ENCODE measurements at regions not wholly inside any gene's neighbourhood (a gene's known extent, or its start where the extent isn't known, plus 50 kb on each side); places are given as distances from the start of the nearest gene placed in this dataset.
A peak's percentile ranks its signal among the peaks of the same experiment; 100 is the strongest.

DNA sequence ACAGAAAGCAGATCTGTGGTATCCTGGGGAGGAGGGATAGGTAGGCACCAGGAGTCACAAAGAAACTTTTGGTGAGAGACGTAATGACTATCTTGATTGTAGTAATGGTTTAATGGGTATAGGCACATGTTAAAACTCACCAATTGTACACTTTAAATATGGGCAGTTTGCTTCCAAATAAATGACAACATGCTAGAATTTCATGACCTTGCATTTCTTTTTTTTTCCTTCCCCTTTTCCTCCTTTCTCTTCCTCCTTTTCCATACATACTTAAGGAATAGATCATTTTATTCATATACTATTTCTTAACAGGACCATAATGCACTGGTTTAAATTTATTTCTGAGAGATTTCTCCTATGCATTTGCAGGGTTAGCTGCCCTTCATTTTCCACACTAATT lies 341.8 kb downstream of the TMEM182 start:
- no peak for DNase-seq

DNA sequence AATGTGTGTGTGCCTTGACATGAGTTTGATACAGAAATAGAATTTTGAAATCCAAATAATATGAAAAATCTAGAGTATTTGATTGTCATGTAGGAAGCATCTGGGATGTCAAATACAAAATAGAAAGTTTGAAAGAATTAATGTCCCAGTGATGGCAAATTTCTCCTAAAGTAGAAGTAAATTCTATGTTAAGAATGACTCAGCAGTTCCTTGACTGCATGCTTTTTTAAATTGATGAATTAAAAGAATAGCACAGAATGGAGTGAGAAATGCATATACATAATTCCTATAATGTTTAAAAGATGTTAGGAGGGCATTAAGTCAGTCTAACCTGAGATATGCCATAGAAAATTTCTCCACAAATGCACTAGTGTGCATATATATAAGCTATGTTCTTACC lies 357.5 kb downstream of the TMEM182 start:
- DNase-seq, result no peak

DNA sequence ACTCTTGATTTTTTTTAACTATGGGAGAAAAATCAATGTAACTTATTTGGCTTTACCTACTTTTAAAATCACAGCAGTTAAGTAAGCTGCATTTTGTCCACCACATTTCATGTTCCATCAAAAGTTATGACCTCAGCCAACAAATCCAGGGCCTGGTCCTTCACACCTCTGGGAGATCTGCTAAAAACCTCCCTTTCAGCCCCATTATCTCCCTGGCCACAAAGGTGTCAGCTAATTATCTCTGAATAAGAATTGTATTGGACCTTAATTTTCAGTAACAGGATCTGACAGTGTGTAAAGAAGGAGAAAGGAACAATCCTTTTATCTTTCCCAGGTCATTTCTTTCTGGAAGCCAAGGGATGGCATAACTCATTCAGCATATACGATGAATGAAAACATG lies 359.3 kb downstream of the TMEM182 start:
- DNase-seq, result no peak

DNA sequence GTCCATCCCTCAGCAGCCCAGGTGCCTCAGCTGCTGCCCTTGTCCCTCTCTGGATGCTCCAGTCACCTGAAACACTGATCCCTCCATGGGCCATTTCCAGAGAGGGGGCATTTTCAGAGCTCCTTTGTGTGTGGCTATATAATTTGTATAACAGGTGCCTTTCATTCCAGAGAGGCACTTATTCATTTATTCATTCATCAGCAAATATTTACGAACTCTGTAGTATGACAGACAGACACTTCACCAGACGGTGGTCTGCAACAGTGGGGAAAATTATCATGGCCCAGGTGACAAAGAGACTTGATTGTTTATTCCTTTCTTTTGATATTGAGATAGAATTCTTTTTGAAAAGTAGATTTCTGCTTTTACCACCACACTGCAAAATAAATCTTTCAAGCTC lies 361.7 kb downstream of the TMEM182 start:
- no peak for DNase-seq

DNA sequence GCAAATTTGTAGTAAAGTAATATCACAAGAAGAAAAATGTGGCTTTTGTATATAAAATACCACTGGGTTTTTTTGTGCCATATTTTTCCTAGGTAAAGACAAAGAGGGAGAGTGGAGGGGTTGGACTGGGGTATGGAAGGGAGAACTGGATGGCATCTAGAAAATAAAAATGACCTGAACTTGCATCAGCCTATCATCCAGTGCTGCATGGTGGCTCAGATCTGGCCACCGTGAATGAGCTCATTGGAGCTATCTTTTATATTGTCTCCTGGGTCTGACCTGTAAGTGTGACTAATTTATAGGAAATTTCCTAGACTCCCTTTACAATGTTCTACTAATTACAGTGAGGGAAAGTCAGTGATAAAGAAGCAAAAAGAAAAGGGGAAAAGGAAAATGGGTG lies 369.0 kb downstream of the TMEM182 start:
- DNase-seq, result no peak

DNA sequence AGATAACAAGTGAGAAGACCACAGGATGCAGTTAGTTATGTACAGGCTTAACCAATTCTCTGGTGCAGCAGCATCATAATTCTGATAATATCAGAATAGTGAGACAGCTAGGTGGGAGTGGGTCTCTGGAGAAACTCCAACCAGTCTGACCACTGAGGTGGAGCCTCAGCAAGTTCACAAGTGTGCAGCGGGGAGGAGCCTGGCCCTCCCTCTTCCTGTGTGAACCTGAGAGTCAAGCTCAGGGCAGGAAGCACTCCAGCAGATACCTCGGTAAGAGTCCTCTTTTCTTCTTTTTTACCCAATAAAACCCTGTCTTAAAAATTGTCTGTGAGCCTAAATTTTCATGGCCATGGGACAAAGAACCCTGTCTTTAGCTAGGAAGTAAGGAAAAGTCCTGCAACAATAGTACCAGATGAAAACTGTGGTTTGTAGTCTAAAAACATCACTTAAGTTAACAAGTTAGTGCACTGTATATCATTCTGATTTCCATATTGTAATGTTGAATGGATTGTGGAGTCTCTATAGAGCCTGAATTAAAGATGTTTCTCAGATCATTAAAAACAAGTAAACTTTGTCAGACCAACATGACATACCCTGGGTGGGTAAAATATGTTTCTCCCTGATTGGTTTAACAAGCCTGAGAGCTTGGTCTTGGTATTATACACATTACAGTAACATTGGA lies 370.8 kb downstream of the TMEM182 start:
- DNase-seq, result no peak

DNA sequence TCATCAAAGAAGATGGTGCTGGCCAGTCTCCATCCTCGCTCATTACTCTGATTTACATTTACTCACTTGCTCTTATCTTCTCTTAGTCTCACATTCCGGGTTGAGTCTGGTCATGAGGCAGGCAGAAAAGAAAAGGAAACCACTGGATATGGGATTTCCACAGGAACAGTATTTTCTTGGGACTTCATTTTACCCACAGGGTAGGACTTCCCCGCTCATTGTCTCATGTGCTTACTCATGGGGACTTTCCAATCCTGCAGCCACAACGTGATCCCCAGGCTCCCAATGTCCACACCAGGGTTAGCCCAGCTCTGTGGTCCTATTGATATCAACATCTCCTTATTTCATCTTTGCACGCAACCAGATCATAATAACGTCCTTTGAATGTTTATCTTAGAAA lies 373.8 kb downstream of the TMEM182 start:
- no peak for DNase-seq

DNA sequence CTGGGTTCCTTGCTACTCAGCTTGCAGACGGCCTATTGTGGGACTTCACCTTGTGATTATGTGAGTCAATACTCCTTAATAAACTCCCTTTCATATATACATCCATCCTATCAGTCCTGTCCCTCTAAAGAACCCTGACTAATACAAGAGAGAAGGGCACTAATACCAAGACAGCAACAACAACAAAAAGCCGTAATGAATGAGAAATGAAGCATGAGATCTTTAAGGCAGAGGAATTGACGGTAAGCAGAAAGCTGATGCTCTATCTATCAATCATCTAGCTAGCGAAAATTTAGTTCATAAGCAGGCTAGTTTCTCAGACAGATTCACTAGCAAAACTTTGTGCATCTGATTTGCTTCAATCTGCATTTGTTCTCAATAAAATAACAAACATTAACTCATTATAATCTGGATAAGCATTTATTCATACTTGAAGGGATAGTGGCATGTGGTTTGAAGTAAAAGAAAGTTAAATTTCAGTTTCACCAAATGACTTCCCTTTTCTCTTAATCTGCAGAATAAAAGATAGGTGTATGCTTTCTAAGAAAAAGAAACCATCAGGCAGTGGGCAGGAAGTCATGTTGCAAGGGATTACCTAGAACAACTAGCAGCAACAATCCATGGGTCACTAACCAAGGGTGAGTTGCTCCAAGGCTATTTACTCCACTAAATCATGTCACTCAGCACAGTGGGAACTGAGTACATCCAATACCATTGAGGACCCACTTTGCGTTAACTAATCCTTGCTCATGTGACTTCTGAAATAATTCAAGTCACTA lies 376.5 kb downstream of the TMEM182 start:
- DNase-seq, result no peak

DNA sequence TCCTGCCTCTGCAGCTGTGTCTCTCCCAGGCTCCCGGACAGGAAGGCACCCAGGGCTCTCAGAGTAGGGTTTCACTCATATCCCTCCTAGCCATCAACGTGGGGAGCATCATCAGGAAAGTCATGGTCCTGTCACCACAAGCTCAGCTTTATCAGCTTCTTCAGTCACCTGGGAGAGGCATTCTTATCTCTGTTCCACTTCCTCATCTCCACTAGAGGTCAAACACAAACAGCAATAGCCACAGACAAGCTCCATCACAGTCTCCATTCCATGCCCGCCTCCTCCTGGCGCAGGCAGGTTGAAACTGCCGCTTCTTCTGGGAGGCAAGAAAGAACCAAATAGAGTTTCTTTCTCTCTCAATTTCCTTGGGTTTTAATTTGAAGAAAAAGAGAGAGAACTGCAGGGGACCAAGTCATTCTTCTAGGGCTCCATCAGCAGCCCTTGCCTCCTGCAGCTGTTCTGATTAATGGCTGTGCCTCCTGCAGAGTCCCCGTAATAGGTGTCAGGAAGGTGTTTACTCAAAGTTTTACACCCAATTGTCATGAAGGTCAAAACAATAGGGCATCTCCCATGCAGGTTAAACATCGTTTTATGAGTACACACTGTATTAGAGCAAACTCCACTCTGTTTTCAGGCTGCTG lies 377.9 kb downstream of the TMEM182 start:
- no peak for DNase-seq

DNA sequence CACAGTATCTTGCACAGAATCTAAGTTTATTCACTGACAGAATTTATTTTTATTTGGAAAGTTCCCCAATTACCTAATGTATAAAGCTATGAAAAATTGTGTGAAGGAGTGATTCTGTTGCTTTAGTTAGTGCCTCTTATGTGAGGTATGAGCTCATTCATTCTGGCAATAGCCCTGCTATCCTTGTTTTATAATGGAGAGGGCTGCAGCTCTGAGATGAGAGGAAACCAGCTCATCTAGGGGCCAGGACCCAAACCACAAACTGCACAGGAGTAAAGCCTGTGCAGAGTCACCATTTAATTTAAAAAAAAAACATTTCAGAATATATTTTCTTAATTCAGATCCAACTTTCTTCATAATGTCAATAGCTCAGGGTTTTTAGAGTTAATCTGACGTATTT lies 383.0 kb downstream of the TMEM182 start:
- no peak for DNase-seq

DNA sequence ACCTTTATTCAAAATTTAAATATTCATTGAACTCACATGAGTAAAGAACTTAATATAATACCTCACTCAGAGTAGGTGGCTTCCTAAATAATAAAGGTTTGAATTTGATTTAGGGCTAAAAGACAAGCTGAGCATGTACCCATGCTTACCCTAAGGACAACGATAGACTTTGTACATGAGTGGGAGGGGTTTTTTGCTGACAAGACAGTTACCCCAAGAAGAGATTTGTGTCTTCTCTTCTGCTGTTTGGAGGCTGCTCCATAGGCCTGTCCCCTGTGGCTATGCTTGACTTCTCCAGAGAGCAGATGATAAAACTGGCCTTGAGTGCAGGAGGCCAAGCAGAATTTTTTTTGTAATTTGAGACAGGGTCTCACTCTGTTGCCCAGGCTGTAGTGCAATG lies 383.9 kb downstream of the TMEM182 start:
- DNase-seq, result no peak

DNA sequence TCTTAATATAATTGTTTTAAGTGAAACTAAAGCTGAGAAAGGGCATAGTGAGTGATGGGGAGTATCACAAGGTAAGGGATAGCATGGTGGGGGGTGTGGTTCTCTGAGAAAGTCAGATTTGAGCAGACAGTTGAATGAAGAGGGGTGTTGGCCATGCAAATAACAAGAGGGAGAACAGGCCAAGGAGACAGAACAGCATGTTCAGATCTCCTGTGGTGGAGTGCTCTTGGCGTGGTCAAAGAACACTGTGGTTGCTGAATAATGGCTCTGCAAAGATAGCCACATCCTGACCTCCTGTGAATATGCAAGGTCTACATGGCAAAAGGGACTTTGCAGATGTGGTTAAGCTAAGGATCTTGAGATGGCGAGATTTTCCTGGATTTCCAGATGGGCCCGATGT lies 389.2 kb downstream of the TMEM182 start:
- no peak for DNase-seq

DNA sequence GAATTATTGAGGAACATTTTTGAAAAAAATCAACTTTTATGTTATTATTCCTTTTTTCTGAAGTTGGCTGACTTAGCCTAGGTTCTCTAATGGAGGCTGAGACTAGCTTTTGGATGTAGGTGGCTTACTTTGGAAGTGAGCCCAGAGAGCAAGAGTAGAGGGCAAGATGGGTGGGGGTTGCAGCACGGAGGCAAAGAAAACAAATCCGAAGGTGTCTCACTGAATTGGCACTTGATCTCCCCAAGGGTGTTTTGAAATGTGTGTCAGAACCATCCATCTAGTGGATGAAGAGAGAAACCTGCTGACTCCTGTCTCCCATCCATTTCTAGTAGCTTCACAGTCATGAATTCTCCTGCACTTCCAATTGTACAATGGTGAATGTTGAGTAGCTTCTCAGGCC lies 390.7 kb downstream of the TMEM182 start:
- no peak for DNase-seq

DNA sequence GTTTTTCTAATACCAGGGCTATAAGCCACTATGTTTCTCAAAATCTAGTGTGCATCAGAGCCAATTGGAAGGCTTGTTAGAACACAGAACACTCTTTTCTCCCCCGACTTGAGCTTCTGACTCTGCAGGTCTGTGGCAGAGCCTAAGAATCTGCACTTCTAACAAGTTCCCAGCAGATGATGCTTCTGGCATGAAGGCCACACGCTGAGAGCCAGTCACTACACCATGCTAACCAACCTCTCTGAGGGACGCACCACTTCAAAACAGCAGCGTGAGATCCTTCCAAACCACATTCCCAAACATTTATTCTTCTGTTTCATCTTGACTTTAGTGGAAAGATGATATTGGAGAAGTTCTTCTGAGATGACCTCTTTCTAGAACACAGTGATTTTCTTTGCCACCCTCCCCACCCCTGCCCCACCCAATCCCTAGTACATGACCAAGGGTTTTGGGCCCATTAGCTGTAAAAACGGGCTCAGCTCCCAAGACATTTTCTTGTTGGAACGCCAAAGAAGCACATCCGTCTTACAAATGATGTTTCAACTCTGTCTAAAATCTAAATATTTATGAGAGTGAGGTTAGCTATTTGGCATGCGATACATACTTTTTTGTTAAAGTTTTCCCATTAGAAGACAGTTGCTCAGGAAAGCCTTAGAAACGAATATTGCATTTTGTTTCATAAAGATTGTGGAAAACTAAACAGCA lies 391.9 kb downstream of the TMEM182 start:
- DNase-seq, result no peak

DNA sequence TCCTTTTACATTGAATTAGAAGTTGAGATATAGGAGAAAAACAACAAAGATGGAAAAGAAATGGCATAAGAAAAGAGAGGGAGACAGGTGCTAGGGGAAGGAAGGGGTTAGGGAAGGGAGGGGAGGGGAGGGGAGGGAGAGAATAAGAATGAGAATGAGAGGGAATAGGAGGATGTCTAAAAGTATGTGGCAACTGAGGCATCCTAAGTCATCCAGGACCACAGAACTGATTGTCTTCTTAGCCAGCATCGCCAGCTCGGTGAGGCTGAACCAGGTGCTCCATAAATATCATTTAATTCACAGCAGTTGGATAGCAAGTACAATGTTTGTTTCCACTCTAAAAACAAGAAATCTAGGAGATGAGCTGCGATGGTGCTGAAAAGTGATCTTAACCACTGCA lies 393.5 kb downstream of the TMEM182 start:
- DNase-seq, result no peak

DNA sequence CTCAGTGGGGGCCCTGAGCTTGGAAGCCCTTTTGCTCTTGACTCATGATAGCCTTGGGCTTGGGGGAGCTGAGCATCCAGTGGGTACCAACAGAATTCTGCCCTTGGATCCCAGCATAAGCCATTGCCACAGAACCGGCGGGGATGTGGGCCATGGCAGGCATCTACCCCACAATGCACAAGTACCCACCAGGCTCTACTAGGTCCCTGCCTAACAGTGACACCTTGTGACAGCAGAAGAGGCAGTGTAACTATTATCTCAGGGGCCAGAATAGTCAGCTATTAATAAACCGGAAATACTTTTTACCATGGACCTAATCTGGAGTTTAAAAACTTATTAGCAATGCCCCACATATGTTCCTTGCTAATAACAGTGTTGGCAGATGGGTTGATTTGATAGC lies 397.2 kb downstream of the TMEM182 start:
- peak; percentile 62 for DNase-seq

DNA sequence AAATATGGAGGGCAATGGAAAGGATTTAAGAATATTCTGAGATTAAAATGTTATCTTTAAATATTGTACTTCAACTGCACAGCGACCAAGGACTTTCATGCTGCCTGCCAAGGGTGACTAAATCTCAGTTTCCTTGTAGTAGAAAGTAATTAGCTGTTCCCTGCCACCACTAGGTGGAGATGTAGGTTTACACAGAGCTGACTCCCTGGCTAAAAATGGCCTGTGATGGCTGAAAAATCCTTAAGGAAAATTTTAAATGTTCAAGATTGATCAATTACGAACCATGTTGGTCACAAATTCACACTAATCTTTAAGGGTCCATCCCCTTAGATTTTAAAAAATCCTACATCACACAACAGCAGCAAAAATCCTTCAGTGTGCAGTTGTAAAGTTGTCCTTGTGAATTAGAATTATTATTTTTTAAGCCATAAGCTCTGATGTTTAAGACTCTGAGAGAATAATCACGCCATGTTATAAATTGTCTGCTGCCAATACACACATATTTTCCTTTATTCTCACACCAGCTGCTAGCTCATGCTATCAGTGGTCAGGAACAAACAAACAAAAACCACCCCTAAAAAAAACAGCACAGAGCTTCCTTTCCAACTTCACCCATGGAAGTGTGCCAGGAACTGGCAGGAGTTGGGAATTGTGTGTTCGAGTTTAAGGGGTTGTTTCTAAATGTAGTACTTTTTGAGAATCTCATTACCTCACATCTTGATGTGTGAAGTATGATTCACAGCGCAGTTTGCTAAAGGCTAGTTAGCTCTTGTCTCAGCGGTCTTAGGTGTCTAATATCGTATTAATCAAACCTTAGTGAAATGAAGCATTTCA lies 399.8 kb downstream of the TMEM182 start:
- peak; percentile 83 for DNase-seq

DNA sequence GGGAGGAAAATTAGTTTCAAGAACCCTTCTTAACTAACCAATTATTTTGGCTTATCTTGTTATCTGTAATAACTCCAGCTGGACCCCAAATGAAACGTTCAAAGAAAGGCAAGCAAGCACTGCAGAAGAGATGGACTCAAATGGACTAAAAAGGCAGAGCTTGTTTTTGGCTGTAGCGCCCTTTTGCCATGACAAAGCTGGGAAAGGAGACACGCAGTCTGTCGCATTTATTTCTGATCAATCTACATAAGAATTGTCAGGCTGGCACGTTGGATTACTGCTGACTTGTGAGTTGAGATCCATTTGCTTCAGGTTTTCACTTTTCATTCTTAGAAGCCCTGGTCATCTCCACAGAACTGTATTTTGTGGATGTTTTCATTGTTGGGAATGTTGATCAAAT lies 402.9 kb downstream of the TMEM182 start:
- no peak for DNase-seq

DNA sequence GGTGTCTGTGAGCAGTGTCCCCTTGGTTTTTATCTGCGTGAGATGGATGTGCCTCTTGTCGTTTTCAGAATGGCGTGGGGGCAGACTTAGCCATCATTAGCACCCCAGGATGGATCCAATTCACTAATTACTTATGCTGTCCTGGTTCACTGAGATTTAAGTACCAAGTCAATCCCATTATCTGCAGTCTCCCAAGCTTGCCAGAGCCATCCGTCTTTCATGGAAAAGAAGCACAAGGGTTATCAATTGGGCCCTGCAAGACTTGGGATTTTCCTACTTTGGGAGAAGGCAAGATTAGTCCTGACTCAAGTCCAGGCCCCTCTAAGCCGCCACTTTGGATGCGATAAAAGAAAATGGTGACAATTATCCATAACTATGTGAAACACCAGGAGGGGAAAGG lies 404.0 kb downstream of the TMEM182 start:
- DNase-seq, result no peak

DNA sequence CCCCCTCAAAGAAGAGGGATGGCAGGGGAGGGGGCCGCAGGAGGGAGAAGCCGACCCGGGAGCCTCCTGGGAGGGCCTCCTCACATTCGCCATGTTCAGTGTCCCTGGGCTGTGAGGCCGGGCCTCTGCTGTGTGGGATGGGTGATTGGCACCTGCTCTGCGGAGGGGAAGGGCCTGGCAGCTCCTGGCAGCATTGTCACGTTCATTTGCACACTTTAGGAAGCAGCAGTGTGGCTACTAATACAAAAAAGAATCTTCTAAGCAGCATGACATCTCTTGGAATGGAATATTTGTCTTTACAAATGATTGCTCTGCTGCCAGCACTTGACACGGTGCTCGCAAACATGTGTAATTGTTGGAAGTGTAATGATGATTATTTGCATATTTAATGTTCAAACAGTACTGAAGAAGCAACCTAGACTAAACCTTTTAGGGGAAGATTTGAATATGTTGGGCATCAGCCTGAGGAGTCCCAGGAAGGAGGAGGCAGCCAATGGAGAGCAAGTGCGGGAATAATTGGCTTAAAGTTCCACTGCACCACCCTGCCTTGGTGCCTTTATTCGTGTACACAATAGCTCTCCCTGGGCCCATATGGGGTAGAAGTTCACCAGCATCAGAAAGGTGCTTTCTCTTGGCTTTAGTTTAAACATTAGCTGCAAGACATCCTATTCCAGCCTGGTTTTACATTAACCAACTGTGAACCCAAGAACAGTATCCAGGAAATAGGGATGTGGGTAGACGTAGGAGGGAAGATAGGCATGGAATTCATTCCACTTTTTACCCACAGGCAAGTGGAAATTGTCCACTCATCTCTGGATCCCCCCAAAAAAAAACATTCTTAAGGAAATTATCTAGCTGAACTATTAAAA lies 404.9 kb downstream of the TMEM182 start:
- no peak for DNase-seq

DNA sequence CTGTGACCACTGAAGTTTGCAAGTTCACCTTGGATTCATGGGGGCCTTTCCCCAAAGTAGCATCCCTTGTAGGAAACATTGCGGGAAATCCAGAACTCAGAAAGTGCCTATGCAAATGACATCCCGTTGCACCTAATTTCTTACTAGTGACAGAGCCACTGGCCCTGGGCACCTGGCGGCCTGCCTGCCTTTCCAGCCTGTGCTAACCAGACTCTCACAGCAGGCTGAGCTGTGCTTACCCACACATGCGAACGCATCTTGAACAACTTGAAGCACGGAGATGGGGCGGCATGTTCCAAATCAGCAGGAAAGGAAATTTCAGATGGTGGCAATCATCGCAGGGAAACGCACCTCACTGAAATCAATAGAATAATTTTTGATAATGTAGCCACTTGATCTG lies 405.8 kb downstream of the TMEM182 start:
- DNase-seq, result no peak

DNA sequence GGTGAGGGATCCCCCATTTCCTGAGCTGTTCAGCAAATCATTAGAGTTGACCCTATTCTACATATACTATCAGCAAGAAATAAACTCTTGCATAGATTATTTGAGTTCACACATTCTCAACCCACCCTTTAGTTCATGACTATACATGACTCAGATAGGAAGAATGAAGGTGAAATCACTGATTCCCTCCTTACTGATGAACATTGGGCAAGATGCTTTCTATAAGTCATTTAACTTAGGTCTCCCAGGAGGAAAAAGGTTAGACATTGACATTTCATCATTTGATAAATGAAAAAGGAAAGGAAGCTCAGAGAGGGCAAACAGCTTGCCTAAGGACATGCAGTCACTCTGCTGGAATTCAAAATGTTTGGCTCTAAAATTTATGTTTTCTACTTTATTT lies 408.0 kb downstream of the TMEM182 start:
- no peak for DNase-seq

Data from NCI-H2171 treated with DMSO at 0.1 percent for 48 hours (cell line).